HepG2 (cell line): ENCODE measurements at regions not wholly inside any gene's neighbourhood (a gene's known extent, or its start where the extent isn't known, plus 50 kb on each side); places are given as distances from the start of the nearest gene placed in this dataset.

ENCODE experiments used
- ATAC-seq: fragments of 200-7000 bp; cut with Tn5 transposase; 3 replicates; pipeline ENCODE4 v1.9.1; 2020; ENCODE audit warnings: mild to moderate bottlenecking, moderate library complexity
- BruUV-seq: library from RNA; stranded (reverse); fragments of 400-500 nt; replicated peaks from 2 replicates; lab custom pipeline; 2021; lab: Mats Ljungman, UMichigan
- CTCF ChIA-PET: fragments of 300-600 bp; formaldehyde crosslinking; extraction: SDS; loops from one replicate; lab custom pipeline; 2021; ENCODE audit warnings: low total read pairs, inconsistent platforms, low intra/inter-chr PET ratio; lab: Yijun Ruan, JAX
- POLR2A ChIA-PET: fragments of 350-600 bp; sonication (Branson Sonifier 250); formaldehyde crosslinking; loops from one replicate; lab custom pipeline; 2020; ENCODE audit warnings: antibody characterized with exemption, inconsistent platforms; lab: Yijun Ruan, JAX
- DNase-seq: peaks from one replicate; pipeline ENCODE4 v3.0.0-alpha.2; 2015; ENCODE audit warnings: low spot score
- FAIRE-seq: peaks from 3 replicates; lab custom pipeline; 2011; peaks lifted over from hg19 to GRCh38; lab: Jason Lieb, UNC
- H2AFZ ChIP-seq: one replicate; pipeline ENCODE4 v1.6.1; 2011; ENCODE audit warnings: low read length, inconsistent platforms
- H3K27ac ChIP-seq: fragments of 300-600 bp; 3 replicates; pipeline ENCODE4 v1.8.0; 2011; ENCODE audit warnings: mixed run types, mild to moderate bottlenecking, mixed read lengths, low read length, inconsistent platforms; ENCODE audit not compliant: insufficient read depth; ENCODE audit errors: extremely low read length
- H3K27me3 ChIP-seq, 2 experiments: fragments of 200-600 bp in 1 of 2; 2 replicates in 1 of 2; 3 replicates in 1 of 2; pipeline versions ENCODE4 v1.6.0 to v1.8.0; 2011; ENCODE audit warnings: low read length in 2 of 2, mild to moderate bottlenecking in 2 of 2, moderate library complexity in 2 of 2, inconsistent platforms in 1 of 2; ENCODE audit not compliant: insufficient read depth in 2 of 2, control insufficient read depth in 1 of 2
- H3K36me3 ChIP-seq, 2 experiments: fragments of 200-600 bp in 1 of 2; replicated peaks in 1 of 2; 2 replicates in 1 of 2; 3 replicates in 1 of 2; pipeline versions ENCODE4 v1.5.1 to v1.8.0; 2011; ENCODE audit warnings: low read length in 2 of 2, inconsistent platforms in 1 of 2; ENCODE audit not compliant: insufficient read depth in 2 of 2, control insufficient read depth in 1 of 2
- H3K4me1 ChIP-seq: 2 replicates; pipeline ENCODE4 v1.5.1; 2012; ENCODE audit warnings: low read length, inconsistent platforms; ENCODE audit not compliant: insufficient read depth
- H3K4me2 ChIP-seq: 2 replicates; pipeline ENCODE4 v1.6.0; 2011; ENCODE audit warnings: low read depth, low read length, inconsistent platforms
- H3K4me3 ChIP-seq, 3 experiments: fragments of 200-600 bp in 1 of 3; sonication (generic), shearing (Covaris generic) in 1 of 3; replicated peaks in 1 of 3; 2 replicates each; pipeline ENCODE4 v1.5.1; 2011 to 2016; ENCODE audit warnings: low read length in 3 of 3, inconsistent platforms in 2 of 3, low read depth in 2 of 3, mild to moderate bottlenecking in 2 of 3, control low read depth in 1 of 3, mixed read lengths in 1 of 3; ENCODE audit not compliant: insufficient read depth in 1 of 3
- H3K79me2 ChIP-seq: one replicate; pipeline ENCODE4 v1.6.1; 2011; ENCODE audit warnings: low read length, inconsistent platforms; ENCODE audit not compliant: insufficient read depth
- H3K9ac ChIP-seq: 2 replicates; pipeline ENCODE4 v1.6.0; 2011; ENCODE audit warnings: mild to moderate bottlenecking, low read depth, low read length, inconsistent platforms; ENCODE audit not compliant: insufficient read depth
- H3K9me3 ChIP-seq: 2 replicates; pipeline ENCODE4 v1.5.1; 2012; ENCODE audit warnings: mild to moderate bottlenecking, low read length
- H4K20me1 ChIP-seq: 2 replicates; pipeline ENCODE4 v1.6.0; 2011; ENCODE audit warnings: inconsistent platforms, mild to moderate bottlenecking, low read length, moderate library complexity; ENCODE audit not compliant: insufficient read depth
- CBX5 ChIP-seq: sonication (generic); formaldehyde crosslinking; IDR thresholded peaks from 2 replicates; pipeline ENCODE4 v1.4.0; 2020; ENCODE audit warnings: missing genetic modification reagents, borderline replicate concordance
- EEA1 ChIP-seq: sonication (generic); formaldehyde crosslinking; IDR thresholded peaks from 2 replicates; pipeline ENCODE4 v1.5.1; 2020; ENCODE audit warnings: mild to moderate bottlenecking, missing genetic modification reagents, borderline replicate concordance
- JUNB ChIP-seq: sonication (generic); formaldehyde crosslinking; IDR thresholded peaks from 2 replicates; pipeline ENCODE4 v1.8.0; 2022; ENCODE audit warnings: missing genetic modification reagents, mild to moderate bottlenecking, borderline replicate concordance
- MAF1 ChIP-seq: sonication (generic); formaldehyde crosslinking; IDR thresholded peaks from 2 replicates; pipeline ENCODE4 v1.5.0; 2020; ENCODE audit warnings: missing genetic modification reagents, borderline replicate concordance
- MXI1 ChIP-seq: IDR thresholded peaks from 3 replicates; pipeline ENCODE4 v1.6.1; 2012; ENCODE audit warnings: low read depth, low read length, inconsistent platforms, borderline replicate concordance
- ZFP37 ChIP-seq: sonication (generic); formaldehyde crosslinking; IDR thresholded peaks from 2 replicates; pipeline ENCODE4 v1.4.0; 2020; ENCODE audit warnings: missing genetic modification reagents, borderline replicate concordance
- ZNF34 ChIP-seq: sonication (generic); formaldehyde crosslinking; IDR thresholded peaks from 2 replicates; pipeline ENCODE4 v1.4.0; 2020; ENCODE audit warnings: mild to moderate bottlenecking, missing genetic modification reagents, borderline replicate concordance
- ZNF44 ChIP-seq: sonication (generic); formaldehyde crosslinking; IDR thresholded peaks from 2 replicates; pipeline ENCODE4 v1.5.1; 2020; ENCODE audit warnings: mild to moderate bottlenecking, missing genetic modification reagents
- WGBS: methylation state at CpG from one replicate; pipeline ENCODE4 v1.1.6; 2017; ENCODE audit warnings: low lambda C conversion rate; 5-methylcytosine and 5-hydroxymethylcytosine counted together
- in situ Hi-C: cut with HindIII; loops from 2 replicates; pipeline ENCODE4 v1.10.0; 2017; ENCODE audit warnings: low pct_unique_long_range_greater_than_20kb; ENCODE audit not compliant: extremely low pct_ligation_motif_present
- intact Hi-C: fragments of 100-400 bp; cut with micrococcal nuclease; formaldehyde crosslinking; loops from one replicate; pipeline ENCODE4 v1.10.0; 2022; ENCODE audit not compliant: unreplicated experiment
- TF ChIP-seq, protein P1 (sequence below): sonication (generic); formaldehyde crosslinking; IDR thresholded peaks from 2 replicates; pipeline ENCODE4 v1.4.0; 2020; ENCODE audit warnings: missing genetic modification reagents
- TF ChIP-seq, protein P2 (sequence below): sonication (generic); formaldehyde crosslinking; IDR thresholded peaks from 2 replicates; pipeline ENCODE4 v1.9.0; 2022; ENCODE audit warnings: missing genetic modification reagents, mild to moderate bottlenecking, borderline replicate concordance
- TF ChIP-seq, protein P3 (sequence below): sonication (generic); formaldehyde crosslinking; IDR thresholded peaks from 2 replicates; pipeline ENCODE4 v1.8.0; 2022; ENCODE audit warnings: low read depth, missing genetic modification reagents
- TF ChIP-seq, protein P4 (sequence below): IDR thresholded peaks from 2 replicates; pipeline ENCODE4 v1.6.1; 2016
- TF ChIP-seq, protein P5 (sequence below): sonication (generic); formaldehyde crosslinking; IDR thresholded peaks from 2 replicates; pipeline ENCODE4 v1.8.1; 2023; ENCODE audit warnings: mild to moderate bottlenecking, missing genetic modification reagents

DNA sequence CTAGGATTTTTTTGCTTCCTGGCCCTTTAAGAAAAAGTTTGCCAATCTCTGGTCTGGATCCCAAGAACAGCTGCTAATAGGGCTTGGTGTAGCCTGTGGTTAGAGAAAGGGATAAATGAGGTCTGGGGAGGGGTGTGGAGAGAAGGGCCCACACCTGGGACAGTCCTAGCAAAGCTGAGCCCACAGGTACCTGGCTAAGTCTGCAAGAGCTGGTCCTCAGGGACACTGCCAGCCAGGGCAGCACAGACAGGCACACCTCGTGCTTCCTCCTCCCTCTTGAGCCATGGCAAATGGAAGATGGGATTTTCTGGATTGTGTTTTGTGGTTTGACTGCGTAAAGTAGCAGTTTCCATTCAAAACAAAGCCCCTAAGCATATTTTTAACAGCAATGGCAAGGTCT is 217.5 kb downstream of the SOX9 start:
- POLR2A ChIA-PET: interaction anchor here (1.0 to 4.9 kb wide), 20 partner anchors 13 to 657 kb away, joined by 3 to 53 read pairs (median 5); partner anchors contain the start of gene SOX9
- Histone ChIP-seq H3K9me3 (no peaks in the 10 kb centered on the region), H3K9ac (peak overlapping the region; percentile 69), H3K4me1 (peaks cover 55% of the 10 kb centered on the region), H3K4me3 (peak overlapping the region in 1 of 3 experiments; percentile 40; a peak in 1 of 6 replicates), H3K27ac (peak overlapping the region; percentile 81), H3K79me2 (no peaks in the 10 kb centered on the region), H4K20me1 (no peaks in the 10 kb centered on the region), H3K36me3 (no peaks in the 10 kb centered on the region), H3K27me3 (no peaks in the 10 kb centered on the region), H3K4me2 (peak overlapping the region; percentile 61), H2AFZ (no peak overlapping the region)
- DNase-seq (no peak), FAIRE-seq (no peak), ATAC-seq (peak; percentile 25)
- 94% methylated on average over 2 of the region's 2 CpGs for WGBS
- CTCF ChIA-PET: no interaction called here
- intact Hi-C loops: loop anchor here (2.0 to 10.0 kb wide), 2 partner anchors 74 to 184 kb away; no protein-coding TSS in a partner anchor
- in situ Hi-C loops: loop anchor here (5.0 kb wide), 1 partner anchor 64 kb away; no protein-coding TSS in a partner anchor
- no TSS peak for BruUV-seq
- TF ChIP-seq CBX5 (CRISPR knock-in tag) (no peak), ZNF34 (CRISPR knock-in tag) (0 out of 2 replicates have a peak, but pooled peaks have one; percentile 34), ZFP37 (CRISPR knock-in tag) (no peak), EEA1 (CRISPR knock-in tag) (0 out of 2 replicates have a peak, but pooled peaks have one; percentile 60), ZNF44 (peak; percentile 58; the same call in 1 of the 2 replicates), JUNB (CRISPR knock-in tag) (no peak), MXI1 (no peak), MAF1 (no peak)
- TF ChIP-seq, protein P1, sequence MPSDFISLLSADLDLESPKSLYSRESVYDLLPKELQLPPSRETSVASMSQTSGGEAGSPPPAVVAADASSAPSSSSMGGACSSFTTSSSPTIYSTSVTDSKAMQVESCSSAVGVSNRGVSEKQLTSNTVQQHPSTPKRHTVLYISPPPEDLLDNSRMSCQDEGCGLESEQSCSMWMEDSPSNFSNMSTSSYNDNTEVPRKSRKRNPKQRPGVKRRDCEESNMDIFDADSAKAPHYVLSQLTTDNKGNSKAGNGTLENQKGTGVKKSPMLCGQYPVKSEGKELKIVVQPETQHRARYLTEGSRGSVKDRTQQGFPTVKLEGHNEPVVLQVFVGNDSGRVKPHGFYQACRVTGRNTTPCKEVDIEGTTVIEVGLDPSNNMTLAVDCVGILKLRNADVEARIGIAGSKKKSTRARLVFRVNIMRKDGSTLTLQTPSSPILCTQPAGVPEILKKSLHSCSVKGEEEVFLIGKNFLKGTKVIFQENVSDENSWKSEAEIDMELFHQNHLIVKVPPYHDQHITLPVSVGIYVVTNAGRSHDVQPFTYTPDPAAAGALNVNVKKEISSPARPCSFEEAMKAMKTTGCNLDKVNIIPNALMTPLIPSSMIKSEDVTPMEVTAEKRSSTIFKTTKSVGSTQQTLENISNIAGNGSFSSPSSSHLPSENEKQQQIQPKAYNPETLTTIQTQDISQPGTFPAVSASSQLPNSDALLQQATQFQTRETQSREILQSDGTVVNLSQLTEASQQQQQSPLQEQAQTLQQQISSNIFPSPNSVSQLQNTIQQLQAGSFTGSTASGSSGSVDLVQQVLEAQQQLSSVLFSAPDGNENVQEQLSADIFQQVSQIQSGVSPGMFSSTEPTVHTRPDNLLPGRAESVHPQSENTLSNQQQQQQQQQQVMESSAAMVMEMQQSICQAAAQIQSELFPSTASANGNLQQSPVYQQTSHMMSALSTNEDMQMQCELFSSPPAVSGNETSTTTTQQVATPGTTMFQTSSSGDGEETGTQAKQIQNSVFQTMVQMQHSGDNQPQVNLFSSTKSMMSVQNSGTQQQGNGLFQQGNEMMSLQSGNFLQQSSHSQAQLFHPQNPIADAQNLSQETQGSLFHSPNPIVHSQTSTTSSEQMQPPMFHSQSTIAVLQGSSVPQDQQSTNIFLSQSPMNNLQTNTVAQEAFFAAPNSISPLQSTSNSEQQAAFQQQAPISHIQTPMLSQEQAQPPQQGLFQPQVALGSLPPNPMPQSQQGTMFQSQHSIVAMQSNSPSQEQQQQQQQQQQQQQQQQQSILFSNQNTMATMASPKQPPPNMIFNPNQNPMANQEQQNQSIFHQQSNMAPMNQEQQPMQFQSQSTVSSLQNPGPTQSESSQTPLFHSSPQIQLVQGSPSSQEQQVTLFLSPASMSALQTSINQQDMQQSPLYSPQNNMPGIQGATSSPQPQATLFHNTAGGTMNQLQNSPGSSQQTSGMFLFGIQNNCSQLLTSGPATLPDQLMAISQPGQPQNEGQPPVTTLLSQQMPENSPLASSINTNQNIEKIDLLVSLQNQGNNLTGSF: no peak
- TF ChIP-seq, protein P2, sequence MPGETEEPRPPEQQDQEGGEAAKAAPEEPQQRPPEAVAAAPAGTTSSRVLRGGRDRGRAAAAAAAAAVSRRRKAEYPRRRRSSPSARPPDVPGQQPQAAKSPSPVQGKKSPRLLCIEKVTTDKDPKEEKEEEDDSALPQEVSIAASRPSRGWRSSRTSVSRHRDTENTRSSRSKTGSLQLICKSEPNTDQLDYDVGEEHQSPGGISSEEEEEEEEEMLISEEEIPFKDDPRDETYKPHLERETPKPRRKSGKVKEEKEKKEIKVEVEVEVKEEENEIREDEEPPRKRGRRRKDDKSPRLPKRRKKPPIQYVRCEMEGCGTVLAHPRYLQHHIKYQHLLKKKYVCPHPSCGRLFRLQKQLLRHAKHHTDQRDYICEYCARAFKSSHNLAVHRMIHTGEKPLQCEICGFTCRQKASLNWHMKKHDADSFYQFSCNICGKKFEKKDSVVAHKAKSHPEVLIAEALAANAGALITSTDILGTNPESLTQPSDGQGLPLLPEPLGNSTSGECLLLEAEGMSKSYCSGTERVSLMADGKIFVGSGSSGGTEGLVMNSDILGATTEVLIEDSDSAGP (CRISPR knock-in tag): peak; percentile 92
- TF ChIP-seq, protein P3, sequence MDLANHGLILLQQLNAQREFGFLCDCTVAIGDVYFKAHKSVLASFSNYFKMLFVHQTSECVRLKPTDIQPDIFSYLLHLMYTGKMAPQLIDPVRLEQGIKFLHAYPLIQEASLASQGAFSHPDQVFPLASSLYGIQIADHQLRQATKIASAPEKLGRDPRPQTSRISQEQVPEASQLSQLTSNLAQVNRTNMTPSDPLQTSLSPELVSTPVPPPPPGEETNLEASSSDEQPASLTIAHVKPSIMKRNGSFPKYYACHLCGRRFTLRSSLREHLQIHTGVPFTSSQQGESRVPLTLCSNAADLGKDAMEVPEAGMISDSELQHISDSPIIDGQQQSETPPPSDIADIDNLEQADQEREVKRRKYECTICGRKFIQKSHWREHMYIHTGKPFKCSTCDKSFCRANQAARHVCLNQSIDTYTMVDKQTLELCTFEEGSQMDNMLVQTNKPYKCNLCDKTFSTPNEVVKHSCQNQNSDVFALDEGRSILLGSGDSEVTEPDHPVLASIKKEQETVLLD (CRISPR knock-in tag): no peak
- TF ChIP-seq, protein P4, sequence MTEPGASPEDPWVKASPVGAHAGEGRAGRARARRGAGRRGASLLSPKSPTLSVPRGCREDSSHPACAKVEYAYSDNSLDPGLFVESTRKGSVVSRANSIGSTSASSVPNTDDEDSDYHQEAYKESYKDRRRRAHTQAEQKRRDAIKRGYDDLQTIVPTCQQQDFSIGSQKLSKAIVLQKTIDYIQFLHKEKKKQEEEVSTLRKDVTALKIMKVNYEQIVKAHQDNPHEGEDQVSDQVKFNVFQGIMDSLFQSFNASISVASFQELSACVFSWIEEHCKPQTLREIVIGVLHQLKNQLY (CRISPR knock-in tag): no peak
- TF ChIP-seq, protein P5, sequence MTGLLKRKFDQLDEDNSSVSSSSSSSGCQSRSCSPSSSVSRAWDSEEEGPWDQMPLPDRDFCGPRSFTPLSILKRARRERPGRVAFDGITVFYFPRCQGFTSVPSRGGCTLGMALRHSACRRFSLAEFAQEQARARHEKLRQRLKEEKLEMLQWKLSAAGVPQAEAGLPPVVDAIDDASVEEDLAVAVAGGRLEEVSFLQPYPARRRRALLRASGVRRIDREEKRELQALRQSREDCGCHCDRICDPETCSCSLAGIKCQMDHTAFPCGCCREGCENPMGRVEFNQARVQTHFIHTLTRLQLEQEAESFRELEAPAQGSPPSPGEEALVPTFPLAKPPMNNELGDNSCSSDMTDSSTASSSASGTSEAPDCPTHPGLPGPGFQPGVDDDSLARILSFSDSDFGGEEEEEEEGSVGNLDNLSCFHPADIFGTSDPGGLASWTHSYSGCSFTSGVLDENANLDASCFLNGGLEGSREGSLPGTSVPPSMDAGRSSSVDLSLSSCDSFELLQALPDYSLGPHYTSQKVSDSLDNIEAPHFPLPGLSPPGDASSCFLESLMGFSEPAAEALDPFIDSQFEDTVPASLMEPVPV (CRISPR knock-in tag): no peak
